HuH-7 (cell line): ENCODE measurements at regions not wholly inside any gene's neighbourhood (a gene's known extent, or its start where the extent isn't known, plus 50 kb on each side); places are given as distances from the start of the nearest gene placed in this dataset.
"Not testable (repeated sequence)": the region's sequence is repeated elsewhere in the genome, so short reads cannot be mapped to it uniquely, and the experiment has no call there.

Experiments used
- DNase-seq: peaks from one replicate; pipeline ENCODE4 v3.0.0; 2011; ENCODE audit warnings: low spot score

GRCh38 chr5:122515210-122515609, 203.2 kb downstream of the SNCAIP start:
- not testable (repeated sequence) for DNase-seq

DNA sequence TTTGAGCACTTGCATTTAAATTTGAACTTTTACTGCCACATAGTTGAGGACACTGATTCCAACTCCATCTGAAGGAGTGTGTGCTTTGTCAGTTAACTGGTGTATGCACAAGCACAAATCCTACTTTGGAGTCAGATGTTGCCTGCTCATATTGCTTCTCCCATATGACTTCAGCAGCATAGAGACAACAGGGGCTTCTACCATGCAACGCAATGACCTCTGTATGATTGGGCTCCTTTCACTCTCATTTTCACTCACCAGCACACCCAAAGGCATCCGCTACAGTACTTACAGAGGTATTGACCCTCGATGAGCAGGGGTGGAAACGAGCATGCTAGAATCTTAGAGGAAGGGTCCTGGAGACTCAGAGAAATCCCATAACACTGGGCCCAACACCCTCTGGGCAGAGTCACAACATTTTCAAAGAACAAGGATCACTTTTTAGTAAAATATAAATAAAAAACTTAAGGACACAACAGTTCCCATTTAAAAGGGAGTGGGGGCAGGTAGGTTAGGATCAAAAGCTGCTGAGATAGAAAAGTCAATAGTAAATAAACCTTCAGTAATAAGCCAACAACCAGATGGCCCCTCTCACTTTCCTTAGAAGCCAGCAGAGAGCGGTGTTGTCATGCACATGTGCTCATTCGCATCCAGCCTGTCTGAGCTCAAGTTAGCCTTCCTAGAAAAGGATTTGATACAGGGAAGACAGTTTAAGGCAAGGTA, 203.8 kb downstream of the SNCAIP start:
- peak; percentile 39 for DNase-seq

DNA sequence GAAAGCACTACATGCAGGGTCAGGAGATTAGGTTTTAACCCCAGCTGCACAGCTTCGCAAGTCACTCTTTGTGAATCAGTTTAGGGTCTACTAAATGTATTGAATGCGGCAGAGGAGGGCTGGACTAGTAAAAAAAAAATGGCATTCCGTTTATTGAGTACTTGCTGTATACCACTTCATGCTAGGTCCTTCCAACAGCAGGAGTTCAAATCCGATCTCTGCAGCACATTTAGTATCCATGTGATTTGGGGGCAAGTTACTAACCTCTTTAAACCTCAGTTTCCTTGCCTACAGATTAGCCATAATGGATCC, 204.4 kb downstream of the SNCAIP start:
- DNase-seq = no peak

DNA sequence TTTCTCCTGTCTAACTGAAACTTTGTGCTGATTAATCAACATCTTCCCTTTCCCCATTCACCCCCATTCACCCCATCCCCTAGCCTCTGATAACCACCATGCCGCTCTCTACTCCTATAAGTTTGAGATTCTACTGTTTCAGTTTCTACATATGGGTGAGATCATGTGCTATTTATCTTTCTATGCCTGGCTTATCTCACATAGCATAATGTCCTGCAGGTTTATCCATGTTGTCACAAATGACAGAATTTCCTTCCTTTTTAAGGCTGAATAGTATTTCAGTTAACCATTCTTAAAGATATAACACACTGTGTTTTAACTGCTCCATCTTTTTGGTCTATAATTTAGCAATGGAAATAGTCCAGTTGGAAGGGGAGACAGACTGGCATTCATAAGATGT, 205.1 kb downstream of the SNCAIP start:
- DNase-seq = no peak

GRCh38 chr5:122523776-122524175, 211.7 kb downstream of the SNCAIP start:
- DNase-seq = no peak

- DNase-seq = no peak
Measured at GRCh38 chr5:122527547-122527946, 215.5 kb downstream of the SNCAIP start.

- no peak for DNase-seq
Measured at GRCh38 chr5:122532035-122532434, 220.0 kb downstream of the SNCAIP start.

GRCh38 chr5:122533825-122534224, 221.8 kb downstream of the SNCAIP start:
- no peak for DNase-seq

- DNase-seq = no peak
Measured at GRCh38 chr5:122534829-122535228, 222.8 kb downstream of the SNCAIP start.

- DNase-seq = no peak
Measured at GRCh38 chr5:122541388-122541787, 229.4 kb downstream of the SNCAIP start.

- no peak for DNase-seq
Measured at GRCh38 chr5:122545986-122546385, 228.9 kb upstream of the SNX2 start.

GRCh38 chr5:122547219-122547618, 227.7 kb upstream of the SNX2 start:
- DNase-seq = no peak

- no peak for DNase-seq
Measured at GRCh38 chr5:122547669-122548068, 227.2 kb upstream of the SNX2 start.

GRCh38 chr5:122559676-122560075, 215.2 kb upstream of the SNX2 start:
- no peak for DNase-seq

DNA sequence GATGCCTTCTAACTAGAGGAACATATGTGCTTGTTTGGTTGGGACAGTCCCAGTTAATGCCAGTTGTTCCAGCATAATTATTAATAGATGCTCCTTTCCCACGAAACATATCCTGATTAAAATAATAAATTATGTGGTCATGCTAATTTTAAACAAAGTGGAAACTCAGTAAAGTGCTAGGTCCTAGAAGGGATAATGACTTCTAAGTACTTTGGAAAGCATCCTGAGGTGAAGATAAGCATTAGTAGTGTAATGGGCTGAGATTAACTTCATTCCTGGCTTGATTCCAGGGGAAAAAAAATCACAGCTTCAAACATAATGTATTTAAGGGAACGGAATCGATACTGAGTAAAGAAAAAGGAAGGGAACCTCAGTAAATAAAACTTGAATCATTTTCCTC, 213.7 kb upstream of the SNX2 start:
- no peak for DNase-seq

- no peak for DNase-seq
Measured at GRCh38 chr5:122565331-122565730, 209.5 kb upstream of the SNX2 start.

DNA sequence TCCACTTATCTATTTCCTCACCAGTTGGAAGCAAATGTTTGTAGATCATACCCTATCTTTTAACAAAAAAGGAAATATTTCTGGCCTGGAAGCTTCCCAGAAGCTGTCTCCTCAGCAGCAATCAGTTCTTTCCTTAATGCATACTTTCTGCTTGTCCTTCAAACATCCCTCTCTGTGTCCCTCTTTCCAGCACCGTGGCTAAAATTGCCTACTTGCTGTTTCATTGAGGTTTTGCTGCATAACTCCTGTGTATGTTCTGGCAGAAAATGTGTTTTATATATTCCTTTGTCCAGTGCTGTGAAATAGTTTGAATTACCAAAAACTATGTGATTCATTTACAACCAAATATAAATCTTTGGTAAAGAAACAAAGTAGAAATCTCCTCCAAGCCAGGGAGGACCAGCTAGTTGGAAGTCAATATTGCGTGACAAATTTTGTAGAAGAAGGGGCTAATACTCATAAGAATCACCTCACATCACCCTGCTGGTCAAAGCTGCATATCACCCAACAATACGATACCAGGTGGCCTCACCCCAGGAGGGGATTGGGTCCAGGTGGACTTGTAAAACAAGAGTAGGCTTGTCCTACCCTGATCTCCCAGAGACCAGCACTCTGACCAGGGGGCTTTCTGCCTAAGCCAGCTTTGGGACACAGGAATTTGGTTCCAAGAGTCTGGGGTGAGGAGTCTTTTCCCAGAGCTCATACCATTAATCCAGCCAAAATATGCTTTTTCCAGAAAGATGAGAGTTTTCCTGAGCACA, 198.4 kb upstream of the SNX2 start:
- DNase-seq = no peak

- no peak for DNase-seq
Measured at GRCh38 chr5:122581629-122582028, 193.3 kb upstream of the SNX2 start.

- no peak for DNase-seq
Measured at GRCh38 chr5:122584411-122585300, 190.2 kb upstream of the SNX2 start.

- DNase-seq = no peak
Measured at GRCh38 chr5:122585371-122585770, 189.5 kb upstream of the SNX2 start.

GRCh38 chr5:122586351-122586750, 188.5 kb upstream of the SNX2 start:
- no peak for DNase-seq

DNA sequence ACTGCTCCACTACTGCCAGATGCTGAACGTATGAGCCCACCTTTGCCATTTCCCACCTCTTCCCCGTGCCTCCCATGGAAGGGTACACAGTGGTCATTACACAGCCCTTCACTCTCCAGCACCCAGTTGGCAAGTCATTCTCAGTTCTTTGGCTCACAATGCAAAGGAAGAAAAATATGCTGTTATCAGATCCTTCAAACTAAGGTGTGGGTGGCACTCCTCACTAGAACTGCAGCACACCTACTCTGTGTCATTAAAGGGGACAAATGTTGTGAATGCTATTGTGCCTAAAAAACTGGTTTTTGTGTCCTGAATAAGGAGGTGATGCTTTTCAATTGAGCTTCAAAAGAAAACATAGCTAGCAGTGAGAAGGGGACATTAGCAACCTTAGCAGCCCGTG, 183.1 kb upstream of the SNX2 start:
- no peak for DNase-seq

GRCh38 chr5:122599000-122599399, 175.9 kb upstream of the SNX2 start:
- DNase-seq = no peak
